ENCODE measurements at regions not wholly inside any gene's neighbourhood (a gene's known extent, or its start where the extent isn't known, plus 50 kb on each side); places are given as distances from the start of the nearest gene placed in this dataset.

- TF ChIP-seq CTCF (IDR thresholded peaks at IDR 0.05; ENCODE audit: insufficient read depth, low read length) = no peak
- TF ChIP-seq REST (IDR thresholded peaks at IDR 0.05; ENCODE audit: insufficient replicate concordance, low read depth) = no peak
- TF ChIP-seq POLR2AphosphoS5 (IDR thresholded peaks at IDR 0.05; ENCODE audit: low read depth) = no peak
These were observed 288.4 kb upstream of the JARID2 start for GRCh38 chr6:14957355-14958059.

Data from HL-60 (cell line).